Small intestine (tissue), 7 donors: ENCODE measurements at regions not wholly inside any gene's neighbourhood (a gene's known extent, or its start where the extent isn't known, plus 50 kb on each side); places are given as distances from the start of the nearest gene placed in this dataset.

ENCODE experiments used
- DNase-seq, 2 donors: peaks; one replicate each; pipeline versions ENCODE4 v3.0.0 to v3.0.0-alpha.2; 2013
- FAIRE-seq: peaks from 2 replicates; lab custom pipeline; 2012; peaks lifted over from hg19 to GRCh38; lab: Jason Lieb, UNC
- H3K27ac ChIP-seq, 3 donors: one replicate each; pipeline ENCODE4 v1.5.1; 2013; ENCODE audit warnings: low read length in 2 of 3, mild to moderate bottlenecking in 2 of 3, control low read depth in 1 of 3, inconsistent platforms in 1 of 3, low read depth in 1 of 3, moderate library complexity in 1 of 3
- H3K27me3 ChIP-seq, 3 donors: one replicate each; pipeline ENCODE4 v1.6.1; 2013; ENCODE audit warnings: low read length in 3 of 3, inconsistent platforms in 1 of 3; ENCODE audit not compliant: control insufficient read depth in 3 of 3, insufficient read depth in 3 of 3
- H3K36me3 ChIP-seq, 3 donors: one replicate each; pipeline ENCODE4 v1.6.1; 2013; ENCODE audit warnings: low read length in 3 of 3, inconsistent platforms in 1 of 3, low read depth in 1 of 3, mild to moderate bottlenecking in 1 of 3, moderate library complexity in 1 of 3; ENCODE audit not compliant: control insufficient read depth in 3 of 3, insufficient read depth in 2 of 3
- H3K4me1 ChIP-seq, 3 donors: one replicate each; pipeline ENCODE4 v1.6.1; 2013; ENCODE audit warnings: low read length in 2 of 3, inconsistent platforms in 1 of 3, low read depth in 1 of 3, mild to moderate bottlenecking in 1 of 3, moderate library complexity in 1 of 3; ENCODE audit not compliant: control insufficient read depth in 3 of 3, insufficient read depth in 2 of 3
- H3K4me3 ChIP-seq, 3 donors: one replicate each; pipeline ENCODE4 v1.5.1; 2013; ENCODE audit warnings: low read length in 3 of 3, control low read depth in 1 of 3, inconsistent platforms in 1 of 3, low read depth in 1 of 3, mild to moderate bottlenecking in 1 of 3, moderate library complexity in 1 of 3
- H3K9me3 ChIP-seq, 2 donors: one replicate each; pipeline ENCODE4 v1.6.1; 2013; ENCODE audit warnings: low read depth in 1 of 2, low read length in 1 of 2; ENCODE audit not compliant: control insufficient read depth in 2 of 2, insufficient read depth in 1 of 2
- WGBS, 3 donors: extraction: QIAGEN DNeasy Blood & Tissue Kit; methylation state at CpG; one replicate each; pipeline ENCODE4 v1.1.7; 2013; 5-methylcytosine and 5-hydroxymethylcytosine counted together
- donor health status: healthy with polysubstance abuse.
- donor health status: control.
- donor health status: control.
- donor health status: Bipolar disorder and iron deficiency.
- donor health status: healthy.

DNA sequence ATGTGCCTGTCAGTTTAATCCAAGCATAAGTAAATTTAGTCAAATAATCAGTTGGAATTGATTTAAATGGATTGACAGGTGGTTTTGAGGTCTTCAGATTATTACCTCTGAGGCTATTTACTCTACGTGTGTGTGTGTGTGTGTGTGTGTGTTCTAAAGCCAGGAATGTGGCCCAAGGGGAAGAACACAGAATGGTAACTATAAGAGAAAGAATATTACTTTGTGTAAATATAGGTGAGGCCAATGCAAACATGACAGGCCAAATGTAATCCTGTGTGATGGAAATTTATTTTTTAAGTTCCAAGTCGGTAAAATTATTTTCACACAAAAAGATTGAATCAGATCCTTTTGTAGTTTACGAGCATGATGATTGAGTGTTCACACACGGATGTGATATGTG, 390.0 kb downstream of the PLK2 start:
- peak in 1 of 2 donors; percentile 22 for DNase-seq
- Histone ChIP-seq H3K27ac (no peak overlapping the region), H3K4me1 (no peaks in the 10 kb centered on the region), H3K4me3 (no peak overlapping the region), H3K27me3 (no peaks in the 10 kb centered on the region), H3K9me3 (peaks cover 0 to 4% of the 10 kb centered on the region in 2 donors), H3K36me3 (no peaks in the 10 kb centered on the region)
- 26 to 67% (median 45%) methylated on average over 4 of the region's 4 CpGs for WGBS, 3 donors
- no peak for FAIRE-seq

GRCh38 chr5:58069016-58069705, 390.7 kb downstream of the PLK2 start:
- peaks cover 0 to 4% of the 10 kb centered on the region in 2 donors for H3K9me3 ChIP-seq
- FAIRE-seq (no peak), DNase-seq (no peak)
- H3K36me3 ChIP-seq: no peaks in the 10 kb centered on the region
- WGBS, 3 donors: 90 to 94% (median 92%) methylated on average over 28 to 31 of the region's 31 CpGs
- H3K27ac ChIP-seq: no peak overlapping the region
- H3K27me3 ChIP-seq: no peaks in the 10 kb centered on the region
- no peak overlapping the region for H3K4me3 ChIP-seq
- H3K4me1 ChIP-seq: no peaks in the 10 kb centered on the region

DNA sequence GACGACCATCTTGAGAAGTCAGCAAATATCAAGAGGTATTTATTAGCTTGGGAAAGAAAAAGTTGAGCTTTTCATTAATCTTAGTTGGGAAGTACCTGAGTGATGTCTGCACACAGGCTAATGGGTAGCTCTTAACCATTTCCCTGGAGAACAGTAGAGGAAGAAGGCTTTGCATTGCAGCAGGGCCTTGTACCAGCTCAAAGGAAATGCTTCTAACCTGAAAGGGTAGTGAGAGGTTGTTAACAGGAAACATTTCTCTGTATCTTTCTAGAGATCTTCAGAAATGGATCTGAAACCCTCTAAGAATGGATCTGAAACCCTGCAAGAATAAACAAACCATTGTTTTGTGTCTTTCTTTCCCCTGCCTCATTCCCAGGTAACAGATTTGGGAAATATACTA, 393.3 kb downstream of the PLK2 start:
- Histone ChIP-seq H3K9me3 (peaks cover 0 to 4% of the 10 kb centered on the region in 2 donors), H3K4me1 (no peaks in the 10 kb centered on the region), H3K27ac (no peak overlapping the region), H3K27me3 (no peaks in the 10 kb centered on the region), H3K4me3 (no peak overlapping the region), H3K36me3 (no peaks in the 10 kb centered on the region)
- WGBS, 3 donors: 58 to 70% (median 68%) methylated on average over 1 of the region's 1 CpG
- DNase-seq (no peak), FAIRE-seq (no peak)

- Histone ChIP-seq H3K27ac (no peak overlapping the region), H3K4me1 (no peaks in the 10 kb centered on the region), H3K4me3 (no peak overlapping the region), H3K27me3 (no peaks in the 10 kb centered on the region), H3K9me3 (peaks cover 0 to 4% of the 10 kb centered on the region in 2 donors), H3K36me3 (no peaks in the 10 kb centered on the region)
- DNase-seq (no peak), FAIRE-seq (no peak)
- 65 to 85% (median 73%) methylated on average over 2 of the region's 2 CpGs for WGBS, 3 donors
Observed at GRCh38 chr5:58066076-58066475, 393.8 kb downstream of the PLK2 start.

DNA sequence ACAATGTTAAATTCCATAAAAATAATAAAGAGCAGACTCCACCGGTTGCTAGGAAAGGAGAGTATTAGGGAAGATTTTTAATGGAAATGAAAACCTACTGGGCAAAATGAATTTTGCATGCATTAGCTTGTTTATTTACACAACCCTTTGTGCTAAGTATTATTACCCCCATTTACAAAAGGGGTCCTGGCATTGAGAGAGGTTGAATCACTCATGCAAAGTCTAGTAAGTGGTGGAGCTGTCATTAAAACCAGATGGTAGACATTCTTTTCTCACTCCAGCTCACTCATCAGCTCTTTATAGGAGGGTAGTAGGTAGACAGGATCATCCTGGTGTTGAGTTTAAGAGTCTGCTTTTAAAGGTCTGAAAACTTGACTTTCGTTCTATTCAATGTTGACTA, 395.1 kb downstream of the PLK2 start:
- DNase-seq (no peak), FAIRE-seq (no peak)
- no peaks in the 10 kb centered on the region for H3K27me3 ChIP-seq
- H3K4me1 ChIP-seq: no peaks in the 10 kb centered on the region
- no peaks in the 10 kb centered on the region for H3K36me3 ChIP-seq
- no peak overlapping the region for H3K4me3 ChIP-seq
- WGBS, 3 donors: 83 to 88% (median 87%) methylated on average over 2 of the region's 2 CpGs
- H3K27ac ChIP-seq: no peak overlapping the region
- H3K9me3 ChIP-seq: peaks cover 0 to 4% of the 10 kb centered on the region in 2 donors

- H3K27me3 ChIP-seq: no peaks in the 10 kb centered on the region
- WGBS, 3 donors: 49 to 60% (median 50%) methylated on average over 3 of the region's 3 CpGs
- H3K36me3 ChIP-seq: no peaks in the 10 kb centered on the region
- no peak for DNase-seq
- no peaks in the 10 kb centered on the region for H3K9me3 ChIP-seq
- FAIRE-seq: no peak
- no peak overlapping the region for H3K4me3 ChIP-seq
- H3K4me1 ChIP-seq: no peaks in the 10 kb centered on the region
- no peak overlapping the region for H3K27ac ChIP-seq
Observed at GRCh38 chr5:58060996-58061395, 398.9 kb downstream of the PLK2 start.

- H3K4me1 ChIP-seq: no peaks in the 10 kb centered on the region
- no peaks in the 10 kb centered on the region for H3K36me3 ChIP-seq
- FAIRE-seq: no peak
- H3K4me3 ChIP-seq: no peak overlapping the region
- H3K9me3 ChIP-seq: no peaks in the 10 kb centered on the region
- no peak overlapping the region for H3K27ac ChIP-seq
- DNase-seq: no peak
- WGBS, 3 donors: 85 to 92% (median 88%) methylated on average over 4 of the region's 4 CpGs
- H3K27me3 ChIP-seq: no peaks in the 10 kb centered on the region
Observed at GRCh38 chr5:58057324-58057723, 402.6 kb downstream of the PLK2 start.

- DNase-seq: no peak
- H3K4me1 ChIP-seq: no peaks in the 10 kb centered on the region
- no peaks in the 10 kb centered on the region for H3K27me3 ChIP-seq
- H3K27ac ChIP-seq: no peak overlapping the region
- H3K9me3 ChIP-seq: no peaks in the 10 kb centered on the region
- no peaks in the 10 kb centered on the region for H3K36me3 ChIP-seq
- H3K4me3 ChIP-seq: no peak overlapping the region
- no peak for FAIRE-seq
- 18 to 38% (median 23%) methylated on average over 1 of the region's 1 CpG for WGBS, 3 donors
Observed at GRCh38 chr5:58056546-58056945, 403.3 kb downstream of the PLK2 start.

- H3K27ac ChIP-seq: no peak overlapping the region
- H3K4me3 ChIP-seq: no peak overlapping the region
- DNase-seq (no peak), FAIRE-seq (no peak)
- no peaks in the 10 kb centered on the region for H3K9me3 ChIP-seq
- no peaks in the 10 kb centered on the region for H3K36me3 ChIP-seq
- no peaks in the 10 kb centered on the region for H3K4me1 ChIP-seq
- H3K27me3 ChIP-seq: no peaks in the 10 kb centered on the region
- 88 to 98% (median 95%) methylated on average over 1 of the region's 1 CpG for WGBS, 3 donors
Observed at GRCh38 chr5:58054018-58054417, 405.9 kb downstream of the PLK2 start.
